HEK293 (cell line): ENCODE measurements at regions not wholly inside any gene's neighbourhood (a gene's known extent, or its start where the extent isn't known, plus 50 kb on each side); places are given as distances from the start of the nearest gene placed in this dataset.

Experiments
- CTCF ChIA-PET: fragments of 350-600 bp; formaldehyde crosslinking; extraction: SDS; loops from one replicate; lab custom pipeline; 2021; ENCODE audit warnings: antibody characterized with exemption; lab: Yijun Ruan, JAX
- POLR2A ChIA-PET: fragments of 300-600 bp; formaldehyde crosslinking; extraction: SDS; loops from one replicate; lab custom pipeline; 2020; ENCODE audit warnings: antibody characterized with exemption, inconsistent platforms; lab: Yijun Ruan, JAX
- H3K27ac ChIP-seq: fragments of 200-500 bp; sonication (Bioruptor generic); 2 replicates; pipeline ENCODE4 v1.5.1; 2014; ENCODE audit warnings: low read depth, low read length, control low read depth, inconsistent platforms; ENCODE audit errors: extremely low read depth
- H3K36me3 ChIP-seq, 2 experiments: fragments of 200-500 bp in 1 of 2; sonication (Bioruptor generic) in 1 of 2; 1 replicate in 1 of 2; 2 replicates in 1 of 2; pipeline ENCODE4 v1.5.1; 2014 to 2017; ENCODE audit warnings: inconsistent platforms in 2 of 2, low read length in 2 of 2; ENCODE audit not compliant: control insufficient read depth in 2 of 2, insufficient read depth in 1 of 2
- H3K4me1 ChIP-seq: fragments of 200-500 bp; sonication (Bioruptor generic); 2 replicates; pipeline ENCODE4 v1.5.1; 2014; ENCODE audit warnings: mild to moderate bottlenecking, low read length, inconsistent platforms; ENCODE audit not compliant: control insufficient read depth, insufficient read depth
- H3K4me3 ChIP-seq: 2 replicates; pipeline ENCODE4 v1.5.1; 2011; ENCODE audit warnings: low read depth, mild to moderate bottlenecking, control low read depth, low read length, moderate library complexity
- H3K9me3 ChIP-seq: fragments of 200-500 bp; sonication (Bioruptor generic); 2 replicates; pipeline ENCODE4 v1.5.1; 2014; ENCODE audit warnings: low read depth, low read length, inconsistent platforms; ENCODE audit not compliant: control insufficient read depth, insufficient read depth
- HOXC10 ChIP-seq: sonication (generic); formaldehyde crosslinking; IDR thresholded peaks from 2 replicates; pipeline ENCODE4 v1.8.1; 2023; ENCODE audit warnings: mild to moderate bottlenecking, missing genetic modification reagents
- MEIS1 ChIP-seq: sonication (generic); formaldehyde crosslinking; IDR thresholded peaks from 2 replicates; pipeline ENCODE4 v1.8.1; 2022; ENCODE audit warnings: missing genetic modification reagents, mild to moderate bottlenecking, borderline replicate concordance
- OSR2 ChIP-seq: fragments of 450-650 bp; formaldehyde crosslinking; IDR thresholded peaks from 2 replicates; pipeline ENCODE4 v1.5.1; 2016; ENCODE audit warnings: missing biosample characterization, missing genetic modification characterization
- PRDM10 ChIP-seq: fragments of 450-650 bp; formaldehyde crosslinking; IDR thresholded peaks from 2 replicates; pipeline ENCODE4 v1.5.1; 2016; ENCODE audit warnings: missing biosample characterization, missing genetic modification characterization
- YY2 ChIP-seq: fragments of 450-650 bp; formaldehyde crosslinking; IDR thresholded peaks from 2 replicates; pipeline ENCODE4 v1.5.1; 2016; ENCODE audit warnings: missing biosample characterization, missing genetic modification characterization
- ZBTB44 ChIP-seq: fragments of 450-650 bp; IDR thresholded peaks from 2 replicates; pipeline ENCODE4 v1.5.1; 2018; ENCODE audit warnings: missing biosample characterization, mild to moderate bottlenecking, missing genetic modification characterization
- ZBTB48 ChIP-seq: fragments of 450-650 bp; formaldehyde crosslinking; IDR thresholded peaks from 2 replicates; pipeline ENCODE4 v1.5.1; 2016; ENCODE audit warnings: missing biosample characterization, missing genetic modification characterization
- ZFP41 ChIP-seq: fragments of 450-650 bp; formaldehyde crosslinking; IDR thresholded peaks from 2 replicates; pipeline ENCODE4 v1.5.1; 2016; ENCODE audit warnings: missing biosample characterization, missing genetic modification characterization, borderline replicate concordance
- ZFP69B ChIP-seq: fragments of 450-650 bp; formaldehyde crosslinking; IDR thresholded peaks from 2 replicates; pipeline ENCODE4 v1.5.1; 2016; ENCODE audit warnings: missing biosample characterization, missing genetic modification characterization
- ZNF112 ChIP-seq: fragments of 450-650 bp; formaldehyde crosslinking; IDR thresholded peaks from 2 replicates; pipeline ENCODE4 v1.5.0; 2017; ENCODE audit warnings: missing biosample characterization, missing genetic modification characterization
- ZNF132 ChIP-seq: fragments of 450-650 bp; formaldehyde crosslinking; IDR thresholded peaks from 2 replicates; pipeline ENCODE4 v1.5.1; 2017; ENCODE audit warnings: missing biosample characterization, missing genetic modification characterization, borderline replicate concordance
- ZNF157 ChIP-seq: fragments of 450-650 bp; formaldehyde crosslinking; IDR thresholded peaks from 2 replicates; pipeline ENCODE4 v1.5.1; 2016; ENCODE audit warnings: missing biosample characterization, missing genetic modification characterization
- ZNF266 ChIP-seq: fragments of 450-650 bp; formaldehyde crosslinking; IDR thresholded peaks from 2 replicates; pipeline ENCODE4 v1.5.1; 2016; ENCODE audit warnings: missing biosample characterization, missing genetic modification characterization, low read depth
- ZNF302 ChIP-seq: fragments of 450-650 bp; formaldehyde crosslinking; IDR thresholded peaks from 2 replicates; pipeline ENCODE4 v1.5.1; 2016; ENCODE audit warnings: missing biosample characterization, missing genetic modification characterization, low read depth
- ZNF335 ChIP-seq: fragments of 450-650 bp; formaldehyde crosslinking; conservative IDR thresholded peaks from 2 replicates; pipeline ENCODE4 v1.5.1; 2016; ENCODE audit warnings: missing biosample characterization, missing genetic modification characterization
- ZNF391 ChIP-seq: fragments of 450-650 bp; formaldehyde crosslinking; IDR thresholded peaks from 2 replicates; pipeline ENCODE4 v1.5.1; 2016; ENCODE audit warnings: low read depth, missing biosample characterization, missing genetic modification characterization, borderline replicate concordance
- ZNF404 ChIP-seq: fragments of 450-650 bp; formaldehyde crosslinking; IDR thresholded peaks from 2 replicates; pipeline ENCODE4 v1.5.1; 2017; ENCODE audit warnings: missing biosample characterization, missing genetic modification characterization
- ZNF510 ChIP-seq: fragments of 450-650 bp; formaldehyde crosslinking; IDR thresholded peaks from 2 replicates; pipeline ENCODE4 v1.5.1; 2018; ENCODE audit warnings: mild to moderate bottlenecking, missing genetic modification characterization, missing biosample characterization; ENCODE audit not compliant: insufficient replicate concordance
- ZNF600 ChIP-seq: fragments of 450-650 bp; formaldehyde crosslinking; IDR thresholded peaks from 2 replicates; pipeline ENCODE4 v1.5.1; 2016; ENCODE audit warnings: missing biosample characterization, missing genetic modification characterization
- ZNF843 ChIP-seq: fragments of 450-650 bp; formaldehyde crosslinking; IDR thresholded peaks from 2 replicates; pipeline ENCODE4 v1.5.1; 2016; ENCODE audit warnings: missing biosample characterization, missing genetic modification characterization
- TF ChIP-seq, protein P1 (sequence below): fragments of 450-650 bp; formaldehyde crosslinking; conservative IDR thresholded peaks from 2 replicates; pipeline ENCODE4 v1.5.1; 2016; ENCODE audit warnings: low read depth, missing biosample characterization, missing genetic modification characterization

GRCh38 chr2:59354498-59354897, 1113.4 kb upstream of the FANCL start:
- TF ChIP-seq YY2 (tag by site-specific recombination) (no peak), ZFP41 (tag by site-specific recombination) (no peak), PRDM10 (tag by site-specific recombination) (no peak), ZNF600 (tag by site-specific recombination) (no peak), ZNF843 (tag by site-specific recombination) (no peak)
- TF ChIP-seq, protein P1, sequence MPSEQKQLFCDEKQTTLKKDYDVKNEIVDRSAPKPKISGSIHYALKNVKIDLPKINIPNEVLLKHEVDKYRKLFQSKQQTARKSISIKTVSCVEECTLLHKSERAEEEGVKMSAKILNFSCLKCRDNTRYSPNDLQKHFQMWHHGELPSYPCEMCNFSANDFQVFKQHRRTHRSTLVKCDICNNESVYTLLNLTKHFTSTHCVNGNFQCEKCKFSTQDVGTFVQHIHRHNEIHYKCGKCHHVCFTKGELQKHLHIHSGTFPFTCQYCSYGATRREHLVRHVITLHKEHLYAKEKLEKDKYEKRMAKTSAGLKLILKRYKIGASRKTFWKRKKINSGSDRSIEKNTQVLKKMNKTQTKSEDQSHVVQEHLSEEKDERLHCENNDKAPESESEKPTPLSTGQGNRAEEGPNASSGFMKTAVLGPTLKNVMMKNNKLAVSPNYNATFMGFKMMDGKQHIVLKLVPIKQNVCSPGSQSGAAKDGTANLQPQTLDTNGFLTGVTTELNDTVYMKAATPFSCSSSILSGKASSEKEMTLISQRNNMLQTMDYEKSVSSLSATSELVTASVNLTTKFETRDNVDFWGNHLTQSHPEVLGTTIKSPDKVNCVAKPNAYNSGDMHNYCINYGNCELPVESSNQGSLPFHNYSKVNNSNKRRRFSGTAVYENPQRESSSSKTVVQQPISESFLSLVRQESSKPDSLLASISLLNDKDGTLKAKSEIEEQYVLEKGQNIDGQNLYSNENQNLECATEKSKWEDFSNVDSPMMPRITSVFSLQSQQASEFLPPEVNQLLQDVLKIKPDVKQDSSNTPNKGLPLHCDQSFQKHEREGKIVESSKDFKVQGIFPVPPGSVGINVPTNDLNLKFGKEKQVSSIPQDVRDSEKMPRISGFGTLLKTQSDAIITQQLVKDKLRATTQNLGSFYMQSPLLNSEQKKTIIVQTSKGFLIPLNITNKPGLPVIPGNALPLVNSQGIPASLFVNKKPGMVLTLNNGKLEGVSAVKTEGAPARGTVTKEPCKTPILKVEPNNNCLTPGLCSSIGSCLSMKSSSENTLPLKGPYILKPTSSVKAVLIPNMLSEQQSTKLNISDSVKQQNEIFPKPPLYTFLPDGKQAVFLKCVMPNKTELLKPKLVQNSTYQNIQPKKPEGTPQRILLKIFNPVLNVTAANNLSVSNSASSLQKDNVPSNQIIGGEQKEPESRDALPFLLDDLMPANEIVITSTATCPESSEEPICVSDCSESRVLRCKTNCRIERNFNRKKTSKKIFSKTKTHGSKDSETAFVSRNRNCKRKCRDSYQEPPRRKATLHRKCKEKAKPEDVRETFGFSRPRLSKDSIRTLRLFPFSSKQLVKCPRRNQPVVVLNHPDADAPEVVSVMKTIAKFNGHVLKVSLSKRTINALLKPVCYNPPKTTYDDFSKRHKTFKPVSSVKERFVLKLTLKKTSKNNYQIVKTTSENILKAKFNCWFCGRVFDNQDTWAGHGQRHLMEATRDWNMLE (tag by site-specific recombination): no peak
- TF ChIP-seq, all 188 proteins: peak for 0
- ChIA-PET CTCF (no interaction called here), POLR2A (no interaction called here)
- H3K36me3 ChIP-seq: no peaks in the 10 kb centered on the region
- H3K4me3 ChIP-seq: no peak overlapping the region
- H3K9me3 ChIP-seq: no peaks in the 10 kb centered on the region
- H3K4me1 ChIP-seq: no peaks in the 10 kb centered on the region
- H3K27ac ChIP-seq: no peak overlapping the region

- H3K36me3 ChIP-seq: no peaks in the 10 kb centered on the region
- no peaks in the 10 kb centered on the region for H3K9me3 ChIP-seq
- H3K4me3 ChIP-seq: no peak overlapping the region
- no peaks in the 10 kb centered on the region for H3K4me1 ChIP-seq
- POLR2A ChIA-PET: no interaction called here
- H3K27ac ChIP-seq: no peak overlapping the region
- CTCF ChIA-PET: no interaction called here
- TF ChIP-seq ZNF335 (tag by site-specific recombination) (no peak), ZNF510 (tag by site-specific recombination) (no peak), ZNF266 (tag by site-specific recombination) (no peak), ZNF112 (no peak), ZBTB48 (no peak), ZNF404 (tag by site-specific recombination) (no peak)
These were observed 1112.3 kb upstream of the FANCL start for GRCh38 chr2:59353306-59353921.

- H3K36me3 ChIP-seq: no peaks in the 10 kb centered on the region
- CTCF ChIA-PET: interaction anchor here (0.6 to 0.8 kb wide), 2 partner anchors 123 to 1303 kb away, joined by 3 to 7 read pairs; no protein-coding TSS in a partner anchor
- no peaks in the 10 kb centered on the region for H3K9me3 ChIP-seq
- no peak overlapping the region for H3K27ac ChIP-seq
- H3K4me3 ChIP-seq: no peak overlapping the region
- POLR2A ChIA-PET: no interaction called here
- peaks cover 5% of the 10 kb centered on the region; the same call in 1 of the 2 replicates for H3K4me1 ChIP-seq
- TF ChIP-seq ZFP69B (tag by site-specific recombination): no peak
- no peak for TF ChIP-seq ZBTB44
- no peak for TF ChIP-seq OSR2
- TF ChIP-seq MEIS1: no peak
- TF ChIP-seq HOXC10 (CRISPR knock-in tag): no peak
- no peak for TF ChIP-seq ZNF302 (tag by site-specific recombination)
- TF ChIP-seq ZNF132 (tag by site-specific recombination): no peak
- TF ChIP-seq ZNF157 (tag by site-specific recombination): no peak
- no peak for TF ChIP-seq ZNF391 (tag by site-specific recombination)
These were observed 1101.0 kb upstream of the FANCL start for GRCh38 chr2:59342166-59342565.
